Smooth muscle cell (in vitro differentiated cells): ENCODE measurements at regions not wholly inside any gene's neighbourhood (a gene's known extent, or its start where the extent isn't known, plus 50 kb on each side); places are given as distances from the start of the nearest gene placed in this dataset.

Experiments used
- DNase-seq: peaks from one replicate; lab custom pipeline; 2025; ENCODE audit not compliant: unreplicated experiment; lab: John Stamatoyannopoulos, UW
- H2AFZ ChIP-seq: fragments of 200-600 bp; sonication (generic); 2 replicates; pipeline ENCODE4 v1.6.0; 2016; ENCODE audit warnings: antibody characterized with exemption, low read depth, mild to moderate bottlenecking
- H3F3A ChIP-seq: fragments of 200-600 bp; sonication (generic); 2 replicates; pipeline ENCODE4 v1.6.0; 2017; ENCODE audit warnings: antibody characterized with exemption, low read depth
- H3K27ac ChIP-seq: fragments of 200-600 bp; sonication (generic); 2 replicates; pipeline ENCODE4 v1.5.1; 2016; ENCODE audit warnings: low read depth, mild to moderate bottlenecking
- H3K27me3 ChIP-seq: fragments of 200-600 bp; sonication (generic); 2 replicates; pipeline ENCODE4 v1.6.1; 2016; ENCODE audit warnings: low read depth, mild to moderate bottlenecking
- H3K36me3 ChIP-seq: fragments of 200-600 bp; sonication (generic); 2 replicates; pipeline ENCODE4 v1.5.1; 2016; ENCODE audit warnings: low read depth
- H3K4me1 ChIP-seq: fragments of 200-600 bp; sonication (generic); 2 replicates; pipeline ENCODE4 v1.5.1; 2016; ENCODE audit warnings: low read depth
- H3K4me2 ChIP-seq: fragments of 200-600 bp; sonication (generic); 2 replicates; pipeline ENCODE4 v1.6.0; 2016; ENCODE audit warnings: mild to moderate bottlenecking
- H3K4me3 ChIP-seq: fragments of 200-600 bp; sonication (generic); 2 replicates; pipeline ENCODE4 v1.5.1; 2016; ENCODE audit warnings: mild to moderate bottlenecking
- H3K79me2 ChIP-seq: fragments of 200-600 bp; sonication (generic); 2 replicates; pipeline ENCODE4 v1.6.0; 2016; ENCODE audit warnings: low read depth, mild to moderate bottlenecking
- H3K9ac ChIP-seq: fragments of 200-600 bp; sonication (generic); 2 replicates; pipeline ENCODE4 v1.6.0; 2016; ENCODE audit warnings: low read depth
- H3K9me3 ChIP-seq: fragments of 200-600 bp; sonication (generic); replicated peaks from 2 replicates; pipeline ENCODE4 v1.5.1; 2016; ENCODE audit warnings: low read depth
- H4K20me1 ChIP-seq: fragments of 200-600 bp; sonication (generic); 2 replicates; pipeline ENCODE4 v1.6.0; 2016; ENCODE audit warnings: low read depth
- WGBS: methylation state at CpG from one replicate; pipeline ENCODE4 v1.1.7; 2016; ENCODE audit warnings: low lambda C conversion rate; 5-methylcytosine and 5-hydroxymethylcytosine counted together
- TF ChIP-seq, protein P1 (sequence below): fragments of 200-600 bp; sonication (generic); IDR thresholded peaks from 2 replicates; pipeline ENCODE4 v1.5.1; 2017; ENCODE audit warnings: borderline replicate concordance, mild to moderate bottlenecking, antibody characterized with exemption; ENCODE audit not compliant: insufficient read depth, poor library complexity, severe bottlenecking

- TF ChIP-seq, protein P1, sequence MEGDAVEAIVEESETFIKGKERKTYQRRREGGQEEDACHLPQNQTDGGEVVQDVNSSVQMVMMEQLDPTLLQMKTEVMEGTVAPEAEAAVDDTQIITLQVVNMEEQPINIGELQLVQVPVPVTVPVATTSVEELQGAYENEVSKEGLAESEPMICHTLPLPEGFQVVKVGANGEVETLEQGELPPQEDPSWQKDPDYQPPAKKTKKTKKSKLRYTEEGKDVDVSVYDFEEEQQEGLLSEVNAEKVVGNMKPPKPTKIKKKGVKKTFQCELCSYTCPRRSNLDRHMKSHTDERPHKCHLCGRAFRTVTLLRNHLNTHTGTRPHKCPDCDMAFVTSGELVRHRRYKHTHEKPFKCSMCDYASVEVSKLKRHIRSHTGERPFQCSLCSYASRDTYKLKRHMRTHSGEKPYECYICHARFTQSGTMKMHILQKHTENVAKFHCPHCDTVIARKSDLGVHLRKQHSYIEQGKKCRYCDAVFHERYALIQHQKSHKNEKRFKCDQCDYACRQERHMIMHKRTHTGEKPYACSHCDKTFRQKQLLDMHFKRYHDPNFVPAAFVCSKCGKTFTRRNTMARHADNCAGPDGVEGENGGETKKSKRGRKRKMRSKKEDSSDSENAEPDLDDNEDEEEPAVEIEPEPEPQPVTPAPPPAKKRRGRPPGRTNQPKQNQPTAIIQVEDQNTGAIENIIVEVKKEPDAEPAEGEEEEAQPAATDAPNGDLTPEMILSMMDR = no peak
- Histone ChIP-seq H3K9ac (no peak overlapping the region), H3K36me3 (no peaks in the 10 kb centered on the region), H3K4me3 (no peak overlapping the region), H3F3A (peaks cover 17% of the 10 kb centered on the region), H4K20me1 (peaks cover 100% of the 10 kb centered on the region), H3K4me2 (no peak overlapping the region), H3K4me1 (no peaks in the 10 kb centered on the region), H3K27ac (no peak overlapping the region), H3K9me3 (no peaks in the 10 kb centered on the region), H3K79me2 (peaks cover 98% of the 10 kb centered on the region), H2AFZ (no peak overlapping the region), H3K27me3 (no peaks in the 10 kb centered on the region)
- 98% methylated on average over 3 of the region's 3 CpGs for WGBS
- no peak for DNase-seq
Observed at GRCh38 chr11:8792710-8793109, 110.1 kb downstream of the RPL27A start.

GRCh38 chr11:8793114-8793777 is 110.7 kb downstream of the RPL27A start:
- TF ChIP-seq, protein P1 = no peak
- Histone ChIP-seq H3K27me3 (no peaks in the 10 kb centered on the region), H2AFZ (no peak overlapping the region), H3K9ac (no peak overlapping the region), H3K27ac (no peak overlapping the region), H4K20me1 (peaks cover 100% of the 10 kb centered on the region), H3K4me1 (no peaks in the 10 kb centered on the region), H3K79me2 (peaks cover 98% of the 10 kb centered on the region), H3K9me3 (no peaks in the 10 kb centered on the region), H3F3A (peaks cover 13% of the 10 kb centered on the region), H3K36me3 (no peaks in the 10 kb centered on the region), H3K4me2 (no peak overlapping the region), H3K4me3 (no peak overlapping the region)
- WGBS = 82% methylated on average over 4 of the region's 4 CpGs
- no peak for DNase-seq

GRCh38 chr11:8794126-8794525 is 111.5 kb downstream of the RPL27A start:
- peaks cover 14% of the 10 kb centered on the region for H3F3A ChIP-seq
- H3K27me3 ChIP-seq = no peaks in the 10 kb centered on the region
- no peak overlapping the region for H3K4me2 ChIP-seq
- WGBS = 95% methylated on average over 6 of the region's 6 CpGs
- peaks cover 96% of the 10 kb centered on the region for H3K79me2 ChIP-seq
- no peak for DNase-seq
- TF ChIP-seq, protein P1 = no peak
- H3K4me3 ChIP-seq = no peak overlapping the region
- H4K20me1 ChIP-seq = peaks cover 100% of the 10 kb centered on the region
- H3K9ac ChIP-seq = no peak overlapping the region
- H3K4me1 ChIP-seq = no peaks in the 10 kb centered on the region
- no peaks in the 10 kb centered on the region for H3K36me3 ChIP-seq
- no peak overlapping the region for H3K27ac ChIP-seq
- no peaks in the 10 kb centered on the region for H3K9me3 ChIP-seq
- H2AFZ ChIP-seq = no peak overlapping the region

GRCh38 chr11:8794677-8795103 is 112.1 kb downstream of the RPL27A start:
- H3K27ac ChIP-seq = no peak overlapping the region
- no peaks in the 10 kb centered on the region for H3K9me3 ChIP-seq
- no peak for DNase-seq
- WGBS = 93% methylated on average over 2 of the region's 2 CpGs
- no peak overlapping the region for H3K9ac ChIP-seq
- H3K4me1 ChIP-seq = no peaks in the 10 kb centered on the region
- no peak overlapping the region for H2AFZ ChIP-seq
- no peaks in the 10 kb centered on the region for H3K36me3 ChIP-seq
- H4K20me1 ChIP-seq = peaks cover 100% of the 10 kb centered on the region
- TF ChIP-seq, protein P1 = no peak
- peaks cover 9% of the 10 kb centered on the region for H3F3A ChIP-seq
- peaks cover 93% of the 10 kb centered on the region for H3K79me2 ChIP-seq
- H3K4me2 ChIP-seq = no peak overlapping the region
- H3K4me3 ChIP-seq = no peak overlapping the region
- no peaks in the 10 kb centered on the region for H3K27me3 ChIP-seq
